ENCODE measurements at regions not wholly inside any gene's neighbourhood (a gene's known extent, or its start where the extent isn't known, plus 50 kb on each side); places are given as distances from the start of the nearest gene placed in this dataset.

- intact Hi-C loops (cut with micrococcal nuclease) (no loop called here), dilution Hi-C loops (cut with MboI; ENCODE audit: extremely low pct_ligation_motif_present, low sequenced_read_pairs) (no loop called here)
- no peak for FAIRE-seq
- TF ChIP-seq POLR2A (IDR thresholded peaks at IDR 0.05; ENCODE audit: low read depth, low read length), result no peak
- no peak for TF ChIP-seq GATA2 (IDR thresholded peaks at IDR 0.05; ENCODE audit: insufficient read depth, insufficient read length, low read depth, low read length)
- no peak for TF ChIP-seq JUN (IDR thresholded peaks at IDR 0.05; ENCODE audit: borderline replicate concordance, insufficient read depth, insufficient read length, low read depth)
- no peak for TF ChIP-seq MYC (IDR thresholded peaks at IDR 0.05; ENCODE audit: low read depth, low read length)
- TF ChIP-seq FOS (IDR thresholded peaks at IDR 0.05; ENCODE audit: borderline replicate concordance, insufficient read depth, low read length), result no peak
- no peak for TF ChIP-seq POLR2AphosphoS5 (IDR thresholded peaks at IDR 0.05; ENCODE audit: insufficient read depth, low read depth, low read length)
- no peak for TF ChIP-seq EZH2 (IDR thresholded peaks at IDR 0.05; ENCODE audit: borderline replicate concordance, low read depth, low read length, severe bottlenecking)
- TF ChIP-seq MAX (IDR thresholded peaks at IDR 0.05; ENCODE audit: insufficient read depth, insufficient read length), result no peak
- no peak for TF ChIP-seq CTCF (IDR thresholded peaks at IDR 0.05; ENCODE audit: extremely low read depth in 1 of 2, insufficient read depth in 1 of 2, low read depth in 1 of 2, low read length in 2 of 2)
- Histone ChIP-seq H3K4me2 (ENCODE audit: insufficient read depth, low read length) (no peak overlapping the region), H3K36me3 (ENCODE audit: control insufficient read depth in 2 of 2, extremely low read depth in 1 of 2, insufficient read depth in 2 of 2, low read length in 2 of 2) (no peaks in the 10 kb centered on the region), H3K9me1 (replicated peaks; ENCODE audit: control insufficient read depth, extremely low read depth, insufficient read depth, low read length) (no peaks in the 10 kb centered on the region), H3K4me3 (replicated peaks in 1 of 3; ENCODE audit: insufficient read depth in 1 of 3, low read depth in 1 of 3, low read length in 3 of 3) (no peak overlapping the region), H3K27me3 (ENCODE audit: control insufficient read depth in 2 of 2, insufficient read depth in 2 of 2, low read length in 2 of 2) (no peaks in the 10 kb centered on the region), H4K20me1 (replicated peaks; ENCODE audit: control insufficient read depth, extremely low read depth, insufficient read depth, low read length) (no peaks in the 10 kb centered on the region), H3K4me1 (ENCODE audit: control insufficient read depth, extremely low read depth, insufficient read depth, low read length) (no peaks in the 10 kb centered on the region), H3K79me2 (ENCODE audit: control insufficient read depth, insufficient read depth, low read length) (no peaks in the 10 kb centered on the region), H3K9ac (replicated peaks; ENCODE audit: extremely low read depth, insufficient read depth, low read length) (no peak overlapping the region), H3K27ac (ENCODE audit: insufficient read depth, low read depth, low read length) (no peak overlapping the region), H2AFZ (ENCODE audit: low read depth, low read length) (no peak overlapping the region), H3K9me3 (replicated peaks; ENCODE audit: control insufficient read depth, insufficient read depth, low read length) (no peaks in the 10 kb centered on the region)
- BruUV-seq (replicated peaks), result no TSS peak
- POLR2A ChIA-PET, result no interaction called here
- CTCF ChIA-PET, result no interaction called here
- no peak for DNase-seq (ENCODE audit: low read depth, low spot score)
These were observed 83.5 kb upstream of the PPARGC1A start for GRCh38 chr4:23973308-23973855.

All from endothelial cell of umbilical vein (primary cell).